Suprapubic skin (tissue), 4 donors: ENCODE measurements at regions not wholly inside any gene's neighbourhood (a gene's known extent, or its start where the extent isn't known, plus 50 kb on each side); places are given as distances from the start of the nearest gene placed in this dataset.
A peak's percentile ranks its signal among the peaks of the same experiment; 100 is the strongest.

ENCODE experiments used
- DNase-seq, 2 donors: peaks; one replicate each; pipeline ENCODE4 v3.0.0-alpha.2; 2019; ENCODE audit warnings: low spot score in 2 of 2
- H3K27ac ChIP-seq: fragments of 200-600 bp; sonication (generic); one replicate; pipeline ENCODE4 v1.5.1; 2019
- H3K27me3 ChIP-seq: fragments of 200-600 bp; sonication (generic); one replicate; pipeline ENCODE4 v1.5.1; 2019
- H3K36me3 ChIP-seq: fragments of 200-600 bp; sonication (generic); one replicate; pipeline ENCODE4 v1.5.1; 2019
- H3K4me1 ChIP-seq: fragments of 200-600 bp; sonication (generic); one replicate; pipeline ENCODE4 v1.5.1; 2019
- H3K4me3 ChIP-seq: fragments of 200-600 bp; sonication (generic); one replicate; pipeline ENCODE4 v1.5.1; 2019; ENCODE audit warnings: mild to moderate bottlenecking
- H3K9me3 ChIP-seq: fragments of 200-600 bp; sonication (generic); one replicate; pipeline ENCODE4 v1.5.1; 2019
- CTCF ChIP-seq, 2 donors: fragments of 200-600 bp in 1 of 2; fragments of 450-650 bp in 1 of 2; sonication (generic) in 1 of 2; IDR thresholded peaks; one replicate each; pipeline ENCODE4 v1.5.1; 2016 to 2019; ENCODE audit warnings: antibody characterized with exemption in 2 of 2, mild to moderate bottlenecking in 1 of 2, moderate library complexity in 1 of 2
- EP300 ChIP-seq: sonication (generic); formaldehyde crosslinking; IDR thresholded peaks from one replicate; pipeline ENCODE4 v1.6.1; 2017; ENCODE audit warnings: antibody characterized with exemption
- POLR2A ChIP-seq, 2 donors: fragments of 450-650 bp; IDR thresholded peaks; one replicate each; pipeline ENCODE4 v1.6.1; 2017; ENCODE audit warnings: antibody characterized with exemption in 2 of 2, mild to moderate bottlenecking in 2 of 2, moderate library complexity in 2 of 2
- POLR2AphosphoS5 ChIP-seq, 3 donors: sonication (generic); formaldehyde crosslinking; IDR thresholded peaks; one replicate each; pipeline ENCODE4 v1.6.1; 2017; ENCODE audit warnings: antibody characterized with exemption in 3 of 3
- WGBS: methylation state at CpG from one replicate; pipeline ENCODE4 v1.1.5; 2018; 5-methylcytosine and 5-hydroxymethylcytosine counted together

- Histone ChIP-seq H3K36me3 (no peaks in the 10 kb centered on the region), H3K4me1 (peaks cover 44% of the 10 kb centered on the region), H3K27ac (no peak overlapping the region), H3K27me3 (no peaks in the 10 kb centered on the region), H3K4me3 (no peak overlapping the region), H3K9me3 (no peaks in the 10 kb centered on the region)
- TF ChIP-seq POLR2A (IDR thresholded peaks at IDR 0.05), result no peak
- TF ChIP-seq CTCF (IDR thresholded peaks at IDR 0.05), result no peak
- no peak for TF ChIP-seq EP300
- no peak for TF ChIP-seq POLR2AphosphoS5 (IDR thresholded peaks at IDR 0.05)
- 89% methylated on average over 7 of the region's 7 CpGs for WGBS
- DNase-seq, result no peak
Measured at GRCh38 chr6:148238713-148239112, 103.9 kb upstream of the SASH1 start.

GRCh38 chr6:148239215-148239614, 103.4 kb upstream of the SASH1 start:
- DNase-seq, result no peak
- peaks cover 44% of the 10 kb centered on the region for H3K4me1 ChIP-seq
- 19% methylated on average over 5 of the region's 5 CpGs for WGBS

GRCh38 chr6:148239801-148240460, 102.7 kb upstream of the SASH1 start:
- no peak for DNase-seq
- H3K9me3 ChIP-seq, result no peaks in the 10 kb centered on the region
- no peak overlapping the region for H3K4me3 ChIP-seq
- peaks cover 48% of the 10 kb centered on the region for H3K4me1 ChIP-seq
- 67% methylated on average over 6 of the region's 6 CpGs for WGBS
- no peaks in the 10 kb centered on the region for H3K27me3 ChIP-seq
- H3K27ac ChIP-seq, result peak overlapping the region; percentile 49
- H3K36me3 ChIP-seq, result no peaks in the 10 kb centered on the region
- TF ChIP-seq EP300, result no peak
- no peak for TF ChIP-seq POLR2A (IDR thresholded peaks at IDR 0.05)
- no peak for TF ChIP-seq CTCF (IDR thresholded peaks at IDR 0.05)
- no peak for TF ChIP-seq POLR2AphosphoS5 (IDR thresholded peaks at IDR 0.05)

More at GRCh38 chr6:148239215-148239614, 103.4 kb upstream of the SASH1 start:
- H3K9me3 ChIP-seq, result no peaks in the 10 kb centered on the region
- H3K27me3 ChIP-seq, result no peaks in the 10 kb centered on the region
- no peak for TF ChIP-seq CTCF (IDR thresholded peaks at IDR 0.05)
- TF ChIP-seq EP300, result no peak
- TF ChIP-seq POLR2AphosphoS5 (IDR thresholded peaks at IDR 0.05), result no peak
- TF ChIP-seq POLR2A (IDR thresholded peaks at IDR 0.05), result no peak
- H3K27ac ChIP-seq, result peak overlapping the region; percentile 49
- H3K36me3 ChIP-seq, result no peaks in the 10 kb centered on the region
- H3K4me3 ChIP-seq, result no peak overlapping the region

- no peaks in the 10 kb centered on the region for H3K9me3 ChIP-seq
- H3K4me1 ChIP-seq, result peaks cover 48% of the 10 kb centered on the region
- H3K27me3 ChIP-seq, result no peaks in the 10 kb centered on the region
- H3K36me3 ChIP-seq, result no peaks in the 10 kb centered on the region
- no peak overlapping the region for H3K4me3 ChIP-seq
- 27% methylated on average over 6 of the region's 6 CpGs for WGBS
- no peak for TF ChIP-seq CTCF (IDR thresholded peaks at IDR 0.05)
- TF ChIP-seq POLR2A (IDR thresholded peaks at IDR 0.05), result no peak
- no peak for TF ChIP-seq POLR2AphosphoS5 (IDR thresholded peaks at IDR 0.05)
- no peak for TF ChIP-seq EP300
- H3K27ac ChIP-seq, result peak overlapping the region; percentile 52
- DNase-seq, result no peak
Measured at GRCh38 chr6:148240461-148240840, 102.2 kb upstream of the SASH1 start.

- Histone ChIP-seq H3K36me3 (no peaks in the 10 kb centered on the region), H3K4me1 (peaks cover 44% of the 10 kb centered on the region), H3K27me3 (no peaks in the 10 kb centered on the region), H3K9me3 (no peaks in the 10 kb centered on the region), H3K27ac (peak overlapping the region; percentile 52), H3K4me3 (no peak overlapping the region)
- WGBS, result 32% methylated on average over 3 of the region's 3 CpGs
- TF ChIP-seq POLR2AphosphoS5 (IDR thresholded peaks at IDR 0.05) (no peak), CTCF (IDR thresholded peaks at IDR 0.05) (no peak), POLR2A (IDR thresholded peaks at IDR 0.05) (no peak), EP300 (no peak)
- no peak for DNase-seq
Measured at GRCh38 chr6:148240861-148241477, 101.7 kb upstream of the SASH1 start.
